Retinal pigment epithelial cell (primary cell): ENCODE measurements at regions not wholly inside any gene's neighbourhood (a gene's known extent, or its start where the extent isn't known, plus 50 kb on each side); places are given as distances from the start of the nearest gene placed in this dataset.

Source experiments
- DNase-seq: peaks from one replicate; pipeline ENCODE4 v3.0.0-alpha.2; 2010; ENCODE audit warnings: low read depth
- H3K4me3 ChIP-seq: 2 replicates; pipeline ENCODE4 v1.5.1; 2011; ENCODE audit warnings: mild to moderate bottlenecking, low read length, control low read depth, moderate library complexity
- CTCF ChIP-seq: conservative IDR thresholded peaks from 2 replicates; pipeline ENCODE4 v1.5.1; 2011; ENCODE audit warnings: low read depth, low read length, control low read depth, inconsistent platforms

- no peak for TF ChIP-seq CTCF
- DNase-seq, result no peak
- H3K4me3 ChIP-seq, result no peak overlapping the region
Measured at GRCh38 chr16:16867973-16868372, 489.0 kb downstream of the NPIPA7 start.

GRCh38 chr16:16868727-16869126, 489.8 kb downstream of the NPIPA7 start:
- no peak for DNase-seq
- no peak overlapping the region for H3K4me3 ChIP-seq
- no peak for TF ChIP-seq CTCF

GRCh38 chr16:16869746-16870145, 490.8 kb downstream of the NPIPA7 start:
- DNase-seq, result no peak
- no peak for TF ChIP-seq CTCF
- no peak overlapping the region for H3K4me3 ChIP-seq

- no peak overlapping the region for H3K4me3 ChIP-seq
- DNase-seq, result no peak
- no peak for TF ChIP-seq CTCF
Measured at GRCh38 chr16:16871196-16871595, 492.3 kb downstream of the NPIPA7 start.

GRCh38 chr16:16877061-16877460, 498.1 kb downstream of the NPIPA7 start:
- DNase-seq, result no peak
- no peak for TF ChIP-seq CTCF

GRCh38 chr16:16879567-16880251, 500.8 kb downstream of the NPIPA7 start:
- no peak for DNase-seq
- no peak for TF ChIP-seq CTCF
- H3K4me3 ChIP-seq, result no peak overlapping the region

More at GRCh38 chr16:16877061-16877460, 498.1 kb downstream of the NPIPA7 start:
- H3K4me3 ChIP-seq, result no peak overlapping the region

- no peak for TF ChIP-seq CTCF
Measured at GRCh38 chr16:16881814-16882213, 502.9 kb downstream of the NPIPA7 start.

More at GRCh38 chr16:16881814-16882213, 502.9 kb downstream of the NPIPA7 start:
- DNase-seq, result no peak
- H3K4me3 ChIP-seq, result no peak overlapping the region
